Hepatocyte (in vitro differentiated cells): ENCODE measurements at regions not wholly inside any gene's neighbourhood (a gene's known extent, or its start where the extent isn't known, plus 50 kb on each side); places are given as distances from the start of the nearest gene placed in this dataset.

Source experiments
- DNase-seq: peaks from one replicate; pipeline ENCODE4 v3.0.0-alpha.2; 2016; ENCODE audit warnings: low spot score
- H2AFZ ChIP-seq: fragments of 200-600 bp; sonication (generic); 2 replicates; pipeline ENCODE4 v1.6.0; 2016; ENCODE audit warnings: antibody characterized with exemption, mild to moderate bottlenecking
- H3K27ac ChIP-seq: fragments of 200-600 bp; sonication (generic); 2 replicates; pipeline ENCODE4 v1.5.1; 2016; ENCODE audit warnings: mild to moderate bottlenecking
- H3K27me3 ChIP-seq: fragments of 200-600 bp; sonication (generic); 2 replicates; pipeline ENCODE4 v1.6.1; 2016
- H3K36me3 ChIP-seq: fragments of 200-600 bp; sonication (generic); replicated peaks from 2 replicates; pipeline ENCODE4 v1.5.1; 2016; ENCODE audit warnings: low read depth; ENCODE audit not compliant: insufficient read depth
- H3K4me1 ChIP-seq: fragments of 200-600 bp; sonication (generic); 2 replicates; pipeline ENCODE4 v1.5.1; 2016; ENCODE audit warnings: mild to moderate bottlenecking, moderate library complexity; ENCODE audit not compliant: insufficient read depth
- H3K4me2 ChIP-seq: fragments of 200-600 bp; sonication (generic); 2 replicates; pipeline ENCODE4 v1.6.0; 2016
- H3K4me3 ChIP-seq: fragments of 200-600 bp; sonication (generic); 2 replicates; pipeline ENCODE4 v1.5.1; 2016; ENCODE audit warnings: mild to moderate bottlenecking
- H3K79me2 ChIP-seq: fragments of 200-600 bp; sonication (generic); 2 replicates; pipeline ENCODE4 v1.6.0; 2017; ENCODE audit warnings: mild to moderate bottlenecking
- H3K9me2 ChIP-seq: fragments of 200-600 bp; sonication (generic); replicated peaks from 2 replicates; pipeline ENCODE4 v1.6.0; 2017; ENCODE audit warnings: mild to moderate bottlenecking; ENCODE audit not compliant: insufficient read depth
- H3K9me3 ChIP-seq: fragments of 200-600 bp; sonication (generic); 2 replicates; pipeline ENCODE4 v1.5.1; 2016; ENCODE audit warnings: low read depth, mild to moderate bottlenecking
- H4K20me1 ChIP-seq: fragments of 200-600 bp; sonication (generic); 2 replicates; pipeline ENCODE4 v1.6.0; 2016; ENCODE audit warnings: mild to moderate bottlenecking; ENCODE audit not compliant: insufficient read depth, poor library complexity, severe bottlenecking
- EZH2 ChIP-seq: fragments of 200-600 bp; sonication (generic); IDR thresholded peaks from 2 replicates; pipeline ENCODE4 v1.6.1; 2016; ENCODE audit warnings: antibody characterized with exemption, mild to moderate bottlenecking, borderline replicate concordance
- EZH2phosphoT487 ChIP-seq: fragments of 200-600 bp; sonication (generic); IDR thresholded peaks from one replicate; pipeline ENCODE4 v1.6.1; 2018; ENCODE audit warnings: antibody characterized with exemption, mild to moderate bottlenecking, low read depth, moderate library complexity; ENCODE audit not compliant: unreplicated experiment, severe bottlenecking
- WGBS: methylation state at CpG from one replicate; pipeline ENCODE4 v1.1.6; 2016; ENCODE audit warnings: low lambda C conversion rate; ENCODE audit errors: missing lambda C conversion rate; 5-methylcytosine and 5-hydroxymethylcytosine counted together
- TF ChIP-seq, protein P1 (sequence below): fragments of 200-600 bp; sonication (generic); IDR thresholded peaks from 2 replicates; pipeline ENCODE4 v1.5.1; 2016; ENCODE audit warnings: antibody characterized with exemption, mild to moderate bottlenecking; ENCODE audit not compliant: poor library complexity

- H3K27me3 ChIP-seq = no peaks in the 10 kb centered on the region
- no peak overlapping the region for H3K4me3 ChIP-seq
- no peaks in the 10 kb centered on the region for H3K9me2 ChIP-seq
- H3K4me2 ChIP-seq = no peak overlapping the region
- DNase-seq = no peak
- WGBS = 98% methylated on average over 2 of the region's 2 CpGs
- TF ChIP-seq, protein P1, sequence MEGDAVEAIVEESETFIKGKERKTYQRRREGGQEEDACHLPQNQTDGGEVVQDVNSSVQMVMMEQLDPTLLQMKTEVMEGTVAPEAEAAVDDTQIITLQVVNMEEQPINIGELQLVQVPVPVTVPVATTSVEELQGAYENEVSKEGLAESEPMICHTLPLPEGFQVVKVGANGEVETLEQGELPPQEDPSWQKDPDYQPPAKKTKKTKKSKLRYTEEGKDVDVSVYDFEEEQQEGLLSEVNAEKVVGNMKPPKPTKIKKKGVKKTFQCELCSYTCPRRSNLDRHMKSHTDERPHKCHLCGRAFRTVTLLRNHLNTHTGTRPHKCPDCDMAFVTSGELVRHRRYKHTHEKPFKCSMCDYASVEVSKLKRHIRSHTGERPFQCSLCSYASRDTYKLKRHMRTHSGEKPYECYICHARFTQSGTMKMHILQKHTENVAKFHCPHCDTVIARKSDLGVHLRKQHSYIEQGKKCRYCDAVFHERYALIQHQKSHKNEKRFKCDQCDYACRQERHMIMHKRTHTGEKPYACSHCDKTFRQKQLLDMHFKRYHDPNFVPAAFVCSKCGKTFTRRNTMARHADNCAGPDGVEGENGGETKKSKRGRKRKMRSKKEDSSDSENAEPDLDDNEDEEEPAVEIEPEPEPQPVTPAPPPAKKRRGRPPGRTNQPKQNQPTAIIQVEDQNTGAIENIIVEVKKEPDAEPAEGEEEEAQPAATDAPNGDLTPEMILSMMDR = no peak
- TF ChIP-seq EZH2phosphoT487 (no peak), EZH2 (no peak)
- H3K27ac ChIP-seq = no peak overlapping the region
- H3K4me1 ChIP-seq = peaks cover 6% of the 10 kb centered on the region
- H3K9me3 ChIP-seq = no peaks in the 10 kb centered on the region
- H2AFZ ChIP-seq = no peak overlapping the region
- no peaks in the 10 kb centered on the region for H3K79me2 ChIP-seq
- no peaks in the 10 kb centered on the region for H3K36me3 ChIP-seq
- H4K20me1 ChIP-seq = no peaks in the 10 kb centered on the region
Measured at GRCh38 chr20:10788055-10788454, 114.3 kb upstream of the JAG1 start.

DNA sequence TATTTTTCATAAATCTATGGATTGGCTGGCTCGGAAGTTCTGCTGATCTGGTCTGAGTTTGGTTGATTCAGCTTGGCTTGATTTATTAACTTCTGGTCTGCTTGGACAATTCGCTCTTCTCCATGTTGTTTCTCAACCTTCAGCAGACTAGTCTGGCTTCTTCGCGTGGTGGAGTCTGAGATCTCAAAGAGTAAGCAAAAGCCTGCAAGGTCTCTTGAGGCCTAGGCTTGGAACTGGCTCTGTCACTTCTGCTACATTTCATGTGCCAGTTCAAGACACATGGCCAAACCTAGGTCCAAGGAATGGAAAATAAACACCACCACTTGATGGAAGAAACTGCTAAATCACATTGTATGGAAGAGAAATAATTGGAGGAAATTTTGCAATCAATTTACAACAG, 115.1 kb upstream of the JAG1 start:
- TF ChIP-seq EZH2phosphoT487 = no peak
- no peaks in the 10 kb centered on the region for H3K9me3 ChIP-seq
- DNase-seq = no peak
- no peak overlapping the region for H3K4me3 ChIP-seq
- H3K4me1 ChIP-seq = peaks cover 6% of the 10 kb centered on the region
- H3K27me3 ChIP-seq = no peaks in the 10 kb centered on the region
- no peaks in the 10 kb centered on the region for H3K36me3 ChIP-seq
- H3K9me2 ChIP-seq = no peaks in the 10 kb centered on the region
- H3K27ac ChIP-seq = no peak overlapping the region
- no peak overlapping the region for H3K4me2 ChIP-seq
- H2AFZ ChIP-seq = no peak overlapping the region
- no peaks in the 10 kb centered on the region for H4K20me1 ChIP-seq
- 96% methylated on average over 4 of the region's 4 CpGs for WGBS
- H3K79me2 ChIP-seq = no peaks in the 10 kb centered on the region

DNA sequence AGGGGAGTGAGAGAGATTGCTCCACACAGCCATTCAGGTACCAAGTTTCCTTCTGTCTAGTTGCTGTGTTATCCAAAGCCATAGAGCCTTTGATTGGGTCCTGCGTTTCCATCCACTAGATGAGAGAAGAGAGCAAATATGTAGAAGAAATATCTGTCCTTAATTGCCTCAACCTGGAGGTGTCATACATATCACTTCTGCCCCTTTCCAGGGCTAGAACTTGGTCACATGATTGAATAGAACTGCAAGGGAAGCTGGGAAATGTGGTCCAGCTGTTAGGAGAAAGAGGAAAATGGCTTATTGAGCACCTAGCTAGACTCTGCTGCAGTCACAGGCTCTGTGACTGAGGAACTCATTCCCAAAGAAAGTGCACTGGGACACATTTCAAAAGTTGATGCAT, 115.6 kb upstream of the JAG1 start:
- Histone ChIP-seq H3K9me3 (no peaks in the 10 kb centered on the region), H3K27me3 (no peaks in the 10 kb centered on the region), H3K4me1 (peaks cover 2% of the 10 kb centered on the region), H3K4me3 (no peak overlapping the region), H3K27ac (no peak overlapping the region), H4K20me1 (no peaks in the 10 kb centered on the region), H2AFZ (no peak overlapping the region), H3K36me3 (no peaks in the 10 kb centered on the region), H3K79me2 (no peaks in the 10 kb centered on the region), H3K4me2 (no peak overlapping the region), H3K9me2 (no peaks in the 10 kb centered on the region)
- DNase-seq = no peak
- no peak for TF ChIP-seq EZH2
- TF ChIP-seq, protein P1 = no peak
- 100% methylated on average over 1 of the region's 1 CpG for WGBS

GRCh38 chr20:10790013-10790412, 116.2 kb upstream of the JAG1 start:
- Histone ChIP-seq H3K36me3 (no peaks in the 10 kb centered on the region), H3K9me3 (no peaks in the 10 kb centered on the region), H3K9me2 (no peaks in the 10 kb centered on the region), H3K4me2 (no peak overlapping the region), H3K27ac (no peak overlapping the region), H3K27me3 (no peaks in the 10 kb centered on the region), H2AFZ (no peak overlapping the region), H3K4me3 (no peak overlapping the region), H3K79me2 (no peaks in the 10 kb centered on the region), H3K4me1 (no peaks in the 10 kb centered on the region), H4K20me1 (no peaks in the 10 kb centered on the region)
- no peak for DNase-seq
- TF ChIP-seq, protein P1 = no peak
- TF ChIP-seq EZH2phosphoT487 (no peak), EZH2 (no peak)
- WGBS = 81% methylated on average over 8 of the region's 8 CpGs
